Nucleus accumbens (tissue), 56 donors: ENCODE measurements at regions not wholly inside any gene's neighbourhood (a gene's known extent, or its start where the extent isn't known, plus 50 kb on each side); places are given as distances from the start of the nearest gene placed in this dataset.

Experiments
- DNase-seq, 56 donors: peaks; one replicate each; lab custom pipeline; 2025; lab: John Stamatoyannopoulos, UW

GRCh38 chr10:57964351-57964750 lies 303.3 kb downstream of the IPMK start:
- DNase-seq = peak in 51 of 56 donors; percentile 2 to 83 (median 51)

GRCh38 chr10:57963546-57963945 lies 304.1 kb downstream of the IPMK start:
- no peak for DNase-seq

- DNase-seq = no peak
These were observed 304.9 kb downstream of the IPMK start for GRCh38 chr10:57962839-57963238.

GRCh38 chr10:57961487-57961886 lies 306.2 kb downstream of the IPMK start:
- DNase-seq = no peak

GRCh38 chr10:57960406-57960805 lies 307.3 kb downstream of the IPMK start:
- no peak for DNase-seq

- no peak for DNase-seq
These were observed 308.2 kb downstream of the IPMK start for GRCh38 chr10:57959318-57960006.

GRCh38 chr10:57955076-57955475 lies 312.6 kb downstream of the IPMK start:
- no peak for DNase-seq

GRCh38 chr10:57952741-57953140 lies 315.0 kb downstream of the IPMK start:
- DNase-seq = no peak

GRCh38 chr10:57950442-57950974 lies 317.2 kb downstream of the IPMK start:
- no peak for DNase-seq

- DNase-seq = no peak
These were observed 318.9 kb downstream of the IPMK start for GRCh38 chr10:57948796-57949195.

GRCh38 chr10:57946833-57947232 lies 320.9 kb downstream of the IPMK start:
- DNase-seq = no peak

- no peak for DNase-seq
These were observed 324.0 kb downstream of the IPMK start for GRCh38 chr10:57943701-57944100.

- no peak for DNase-seq
These were observed 342.6 kb downstream of the IPMK start for GRCh38 chr10:57925045-57925444.

- no peak for DNase-seq
These were observed 346.6 kb downstream of the IPMK start for GRCh38 chr10:57921140-57921539.

GRCh38 chr10:57919864-57920263 lies 347.8 kb downstream of the IPMK start:
- DNase-seq = no peak

- DNase-seq = peak in 1 of 56 donors; percentile 2
These were observed 350.7 kb downstream of the IPMK start for GRCh38 chr10:57917019-57917418.

- no peak for DNase-seq
These were observed 361.8 kb downstream of the IPMK start for GRCh38 chr10:57905861-57906260.

GRCh38 chr10:57905010-57905409 lies 362.7 kb downstream of the IPMK start:
- DNase-seq = no peak

GRCh38 chr10:57898231-57898630 lies 369.5 kb downstream of the IPMK start:
- DNase-seq = no peak

GRCh38 chr10:57897611-57898010 lies 370.1 kb downstream of the IPMK start:
- no peak for DNase-seq

- no peak for DNase-seq
These were observed 373.3 kb downstream of the IPMK start for GRCh38 chr10:57894361-57894760.

- DNase-seq = no peak
These were observed 376.3 kb downstream of the IPMK start for GRCh38 chr10:57891201-57892006.
